ENCODE measurements at regions not wholly inside any gene's neighbourhood (a gene's known extent, or its start where the extent isn't known, plus 50 kb on each side); places are given as distances from the start of the nearest gene placed in this dataset.

GRCh38 chr9:13568841-13569601, 289.5 kb upstream of the MPDZ start:
- H3K27ac ChIP-seq (ENCODE audit: control insufficient read depth, insufficient read depth, low read length): no peak overlapping the region
- TF ChIP-seq EZH2 (IDR thresholded peaks at IDR 0.05; ENCODE audit: low read length): no peak
- TF ChIP-seq, protein P1, sequence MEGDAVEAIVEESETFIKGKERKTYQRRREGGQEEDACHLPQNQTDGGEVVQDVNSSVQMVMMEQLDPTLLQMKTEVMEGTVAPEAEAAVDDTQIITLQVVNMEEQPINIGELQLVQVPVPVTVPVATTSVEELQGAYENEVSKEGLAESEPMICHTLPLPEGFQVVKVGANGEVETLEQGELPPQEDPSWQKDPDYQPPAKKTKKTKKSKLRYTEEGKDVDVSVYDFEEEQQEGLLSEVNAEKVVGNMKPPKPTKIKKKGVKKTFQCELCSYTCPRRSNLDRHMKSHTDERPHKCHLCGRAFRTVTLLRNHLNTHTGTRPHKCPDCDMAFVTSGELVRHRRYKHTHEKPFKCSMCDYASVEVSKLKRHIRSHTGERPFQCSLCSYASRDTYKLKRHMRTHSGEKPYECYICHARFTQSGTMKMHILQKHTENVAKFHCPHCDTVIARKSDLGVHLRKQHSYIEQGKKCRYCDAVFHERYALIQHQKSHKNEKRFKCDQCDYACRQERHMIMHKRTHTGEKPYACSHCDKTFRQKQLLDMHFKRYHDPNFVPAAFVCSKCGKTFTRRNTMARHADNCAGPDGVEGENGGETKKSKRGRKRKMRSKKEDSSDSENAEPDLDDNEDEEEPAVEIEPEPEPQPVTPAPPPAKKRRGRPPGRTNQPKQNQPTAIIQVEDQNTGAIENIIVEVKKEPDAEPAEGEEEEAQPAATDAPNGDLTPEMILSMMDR (optimal IDR thresholded peaks at IDR 0.05 in 1 of 3, IDR thresholded peaks at IDR 0.05 in 1 of 3, conservative IDR thresholded peaks at IDR 0.05 in 1 of 3; ENCODE audit: extremely low read depth in 1 of 3, insufficient read depth in 2 of 3, low read length in 3 of 3): no peak
- no peaks in the 10 kb centered on the region for H3K4me1 ChIP-seq (ENCODE audit: control insufficient read depth, extremely low read depth, insufficient read depth, low read length)
- no peaks in the 10 kb centered on the region for H3K79me2 ChIP-seq (ENCODE audit: control insufficient read depth, insufficient read depth, low read length)
- no peak overlapping the region for H3K4me3 ChIP-seq (ENCODE audit: control insufficient read depth in 2 of 3, extremely low read depth in 1 of 3, insufficient read depth in 2 of 3, low read depth in 1 of 3, low read length in 3 of 3)
- H4K20me1 ChIP-seq (ENCODE audit: control insufficient read depth, extremely low read depth, insufficient read depth, low read length): no peaks in the 10 kb centered on the region
- no peak for FAIRE-seq
- DNase-seq (ENCODE audit: low read depth, low spot score): no peak
- H3K4me2 ChIP-seq (ENCODE audit: control insufficient read depth, extremely low read depth, insufficient read depth, low read depth, low read length): no peak overlapping the region
- no peaks in the 10 kb centered on the region for H3K36me3 ChIP-seq (ENCODE audit: control insufficient read depth in 2 of 2, extremely low read depth in 1 of 2, insufficient read depth in 2 of 2, low read length in 2 of 2)
- dilution Hi-C loops (cut with MboI; ENCODE audit: extremely low pct_ligation_motif_present, low sequenced_read_pairs): no loop called here
- no peaks in the 10 kb centered on the region for H3K9me3 ChIP-seq (ENCODE audit: control insufficient read depth, low read depth, low read length)
- no peak overlapping the region for H3K9ac ChIP-seq (ENCODE audit: control insufficient read depth, extremely low read depth, insufficient read depth, low read length)
- H3K27me3 ChIP-seq (ENCODE audit: control insufficient read depth, extremely low read depth, insufficient read depth, low read length): no peaks in the 10 kb centered on the region
- no peak overlapping the region for H2AFZ ChIP-seq (ENCODE audit: control insufficient read depth, low read length)
- no peaks in the 10 kb centered on the region for H3K9me1 ChIP-seq (ENCODE audit: control insufficient read depth, extremely low read depth, insufficient read depth, low read length)

DNA sequence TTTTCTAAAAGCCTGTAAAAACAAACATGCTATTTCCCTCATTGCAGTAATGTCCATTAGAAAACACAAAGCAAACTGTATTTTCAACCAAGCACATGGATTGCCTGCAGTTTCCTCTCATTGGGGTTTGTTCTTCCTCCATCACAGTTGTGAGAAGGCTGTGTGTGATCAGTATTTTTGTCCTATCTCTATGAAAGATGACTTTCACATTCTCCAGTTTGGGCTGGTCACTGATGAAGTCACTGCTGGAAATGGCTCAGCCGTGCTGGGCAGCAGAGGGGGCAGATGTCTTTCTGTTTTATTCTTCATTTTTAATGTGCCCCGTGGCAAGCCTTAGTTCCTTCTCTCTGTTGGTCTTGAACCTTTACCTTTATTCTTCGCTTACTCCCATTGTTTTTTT, 288.9 kb upstream of the MPDZ start:
- TF ChIP-seq EZH2 (IDR thresholded peaks at IDR 0.05; ENCODE audit: low read length): no peak
- TF ChIP-seq, protein P1 (optimal IDR thresholded peaks at IDR 0.05 in 1 of 3, IDR thresholded peaks at IDR 0.05 in 1 of 3, conservative IDR thresholded peaks at IDR 0.05 in 1 of 3; ENCODE audit: extremely low read depth in 1 of 3, insufficient read depth in 2 of 3, low read length in 3 of 3): no peak
- Histone ChIP-seq H3K4me1 (ENCODE audit: control insufficient read depth, extremely low read depth, insufficient read depth, low read length) (no peaks in the 10 kb centered on the region), H3K27ac (ENCODE audit: control insufficient read depth, insufficient read depth, low read length) (no peak overlapping the region), H3K4me2 (ENCODE audit: control insufficient read depth, extremely low read depth, insufficient read depth, low read depth, low read length) (no peak overlapping the region), H3K79me2 (ENCODE audit: control insufficient read depth, insufficient read depth, low read length) (no peaks in the 10 kb centered on the region), H2AFZ (ENCODE audit: control insufficient read depth, low read length) (no peak overlapping the region), H4K20me1 (ENCODE audit: control insufficient read depth, extremely low read depth, insufficient read depth, low read length) (no peaks in the 10 kb centered on the region), H3K36me3 (ENCODE audit: control insufficient read depth in 2 of 2, extremely low read depth in 1 of 2, insufficient read depth in 2 of 2, low read length in 2 of 2) (no peaks in the 10 kb centered on the region), H3K9ac (ENCODE audit: control insufficient read depth, extremely low read depth, insufficient read depth, low read length) (no peak overlapping the region), H3K9me3 (ENCODE audit: control insufficient read depth, low read depth, low read length) (no peaks in the 10 kb centered on the region), H3K9me1 (ENCODE audit: control insufficient read depth, extremely low read depth, insufficient read depth, low read length) (no peaks in the 10 kb centered on the region), H3K27me3 (ENCODE audit: control insufficient read depth, extremely low read depth, insufficient read depth, low read length) (no peaks in the 10 kb centered on the region), H3K4me3 (ENCODE audit: control insufficient read depth in 2 of 3, extremely low read depth in 1 of 3, insufficient read depth in 2 of 3, low read depth in 1 of 3, low read length in 3 of 3) (no peak overlapping the region)
- DNase-seq (ENCODE audit: low read depth, low spot score) (no peak), FAIRE-seq (no peak)
- dilution Hi-C loops (cut with MboI; ENCODE audit: extremely low pct_ligation_motif_present, low sequenced_read_pairs): no loop called here

All from keratinocyte (primary cell).